HG02840 (cell line): ENCODE measurements at regions not wholly inside any gene's neighbourhood (a gene's known extent, or its start where the extent isn't known, plus 50 kb on each side); places are given as distances from the start of the nearest gene placed in this dataset.

ENCODE experiments used
- ATAC-seq: cut with Tn5 transposase; IDR thresholded peaks from one replicate; pipeline ENCODE4 v1.9.1; 2021; ENCODE audit warnings: mild to moderate bottlenecking, moderate library complexity, moderate number of reproducible peaks; ENCODE audit not compliant: unreplicated experiment, low FRiP score

- ATAC-seq: no peak
Measured at GRCh38 chr7:136079934-136080333, 102.8 kb upstream of the MTPN start.

- ATAC-seq: no peak
Measured at GRCh38 chr7:136079478-136079892, 102.3 kb upstream of the MTPN start.

- ATAC-seq: no peak
Measured at GRCh38 chr7:136079066-136079465, 101.9 kb upstream of the MTPN start.

GRCh38 chr7:136078630-136079029 is 101.5 kb upstream of the MTPN start:
- ATAC-seq: no peak

GRCh38 chr7:136076954-136077353 is 99.8 kb upstream of the MTPN start:
- ATAC-seq: no peak

GRCh38 chr7:136074843-136075242 is 97.7 kb upstream of the MTPN start:
- ATAC-seq: no peak

- ATAC-seq: no peak
Measured at GRCh38 chr7:136072447-136072846, 95.3 kb upstream of the MTPN start.

GRCh38 chr7:136070736-136071505 is 93.8 kb upstream of the MTPN start:
- ATAC-seq: no peak

GRCh38 chr7:136069840-136070529 is 92.8 kb upstream of the MTPN start:
- ATAC-seq: no peak

- no peak for ATAC-seq
Measured at GRCh38 chr7:136067277-136067676, 90.1 kb upstream of the MTPN start.

- ATAC-seq: no peak
Measured at GRCh38 chr7:136066304-136067143, 89.4 kb upstream of the MTPN start.

GRCh38 chr7:136064627-136065237 is 87.6 kb upstream of the MTPN start:
- no peak for ATAC-seq

GRCh38 chr7:136064081-136064480 is 86.9 kb upstream of the MTPN start:
- ATAC-seq: no peak

- ATAC-seq: no peak
Measured at GRCh38 chr7:136063326-136063666, 86.1 kb upstream of the MTPN start.

GRCh38 chr7:136062625-136063325 is 85.6 kb upstream of the MTPN start:
- ATAC-seq: no peak

- no peak for ATAC-seq
Measured at GRCh38 chr7:136061433-136061832, 84.3 kb upstream of the MTPN start.

- no peak for ATAC-seq
Measured at GRCh38 chr7:136058546-136058945, 81.4 kb upstream of the MTPN start.

- no peak for ATAC-seq
Measured at GRCh38 chr7:136057509-136057908, 80.3 kb upstream of the MTPN start.

- ATAC-seq: no peak
Measured at GRCh38 chr7:136056651-136057231, 79.6 kb upstream of the MTPN start.

GRCh38 chr7:136055266-136055665 is 78.1 kb upstream of the MTPN start:
- ATAC-seq: no peak
